ENCODE measurements at regions not wholly inside any gene's neighbourhood (a gene's known extent, or its start where the extent isn't known, plus 50 kb on each side); places are given as distances from the start of the nearest gene placed in this dataset.
"Not testable (repeated sequence)": the region's sequence is repeated elsewhere in the genome, so short reads cannot be mapped to it uniquely, and the experiment has no call there.

DNA sequence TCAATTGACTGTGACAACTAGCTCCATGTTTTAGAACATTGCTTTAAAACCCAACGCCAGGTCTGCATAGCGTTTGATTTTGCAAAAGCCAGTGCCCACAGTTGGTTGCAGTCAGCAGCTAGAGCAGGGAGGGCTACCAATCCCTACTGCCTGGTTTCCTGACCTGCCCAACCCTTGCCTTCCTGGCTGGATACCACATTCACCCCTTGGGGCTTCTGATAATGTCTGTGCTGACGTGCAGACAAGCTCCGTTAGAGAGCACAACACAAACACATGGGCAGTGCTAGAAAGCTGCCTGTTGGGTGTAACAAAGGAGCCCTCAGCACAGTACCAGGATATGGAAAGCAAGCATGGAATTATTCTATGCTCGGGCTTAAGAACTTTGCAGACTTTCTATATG is 71.4 kb upstream of the THSD7B start (continued):
- TF ChIP-seq, protein P1, sequence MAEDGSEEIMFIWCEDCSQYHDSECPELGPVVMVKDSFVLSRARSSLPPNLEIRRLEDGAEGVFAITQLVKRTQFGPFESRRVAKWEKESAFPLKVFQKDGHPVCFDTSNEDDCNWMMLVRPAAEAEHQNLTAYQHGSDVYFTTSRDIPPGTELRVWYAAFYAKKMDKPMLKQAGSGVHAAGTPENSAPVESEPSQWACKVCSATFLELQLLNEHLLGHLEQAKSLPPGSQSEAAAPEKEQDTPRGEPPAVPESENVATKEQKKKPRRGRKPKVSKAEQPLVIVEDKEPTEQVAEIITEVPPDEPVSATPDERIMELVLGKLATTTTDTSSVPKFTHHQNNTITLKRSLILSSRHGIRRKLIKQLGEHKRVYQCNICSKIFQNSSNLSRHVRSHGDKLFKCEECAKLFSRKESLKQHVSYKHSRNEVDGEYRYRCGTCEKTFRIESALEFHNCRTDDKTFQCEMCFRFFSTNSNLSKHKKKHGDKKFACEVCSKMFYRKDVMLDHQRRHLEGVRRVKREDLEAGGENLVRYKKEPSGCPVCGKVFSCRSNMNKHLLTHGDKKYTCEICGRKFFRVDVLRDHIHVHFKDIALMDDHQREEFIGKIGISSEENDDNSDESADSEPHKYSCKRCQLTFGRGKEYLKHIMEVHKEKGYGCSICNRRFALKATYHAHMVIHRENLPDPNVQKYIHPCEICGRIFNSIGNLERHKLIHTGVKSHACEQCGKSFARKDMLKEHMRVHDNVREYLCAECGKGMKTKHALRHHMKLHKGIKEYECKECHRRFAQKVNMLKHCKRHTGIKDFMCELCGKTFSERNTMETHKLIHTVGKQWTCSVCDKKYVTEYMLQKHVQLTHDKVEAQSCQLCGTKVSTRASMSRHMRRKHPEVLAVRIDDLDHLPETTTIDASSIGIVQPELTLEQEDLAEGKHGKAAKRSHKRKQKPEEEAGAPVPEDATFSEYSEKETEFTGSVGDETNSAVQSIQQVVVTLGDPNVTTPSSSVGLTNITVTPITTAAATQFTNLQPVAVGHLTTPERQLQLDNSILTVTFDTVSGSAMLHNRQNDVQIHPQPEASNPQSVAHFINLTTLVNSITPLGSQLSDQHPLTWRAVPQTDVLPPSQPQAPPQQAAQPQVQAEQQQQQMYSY (CRISPR knock-in tag; IDR thresholded peaks at IDR 0.05): no peak
- TF ChIP-seq SUPT20H (IDR thresholded peaks at IDR 0.05; ENCODE audit: borderline replicate concordance, control insufficient read depth, low read depth, low read length) (no peak), CHD2 (IDR thresholded peaks at IDR 0.05; ENCODE audit: borderline replicate concordance, low read depth, low read length) (no peak)
- TF ChIP-seq, protein P2, sequence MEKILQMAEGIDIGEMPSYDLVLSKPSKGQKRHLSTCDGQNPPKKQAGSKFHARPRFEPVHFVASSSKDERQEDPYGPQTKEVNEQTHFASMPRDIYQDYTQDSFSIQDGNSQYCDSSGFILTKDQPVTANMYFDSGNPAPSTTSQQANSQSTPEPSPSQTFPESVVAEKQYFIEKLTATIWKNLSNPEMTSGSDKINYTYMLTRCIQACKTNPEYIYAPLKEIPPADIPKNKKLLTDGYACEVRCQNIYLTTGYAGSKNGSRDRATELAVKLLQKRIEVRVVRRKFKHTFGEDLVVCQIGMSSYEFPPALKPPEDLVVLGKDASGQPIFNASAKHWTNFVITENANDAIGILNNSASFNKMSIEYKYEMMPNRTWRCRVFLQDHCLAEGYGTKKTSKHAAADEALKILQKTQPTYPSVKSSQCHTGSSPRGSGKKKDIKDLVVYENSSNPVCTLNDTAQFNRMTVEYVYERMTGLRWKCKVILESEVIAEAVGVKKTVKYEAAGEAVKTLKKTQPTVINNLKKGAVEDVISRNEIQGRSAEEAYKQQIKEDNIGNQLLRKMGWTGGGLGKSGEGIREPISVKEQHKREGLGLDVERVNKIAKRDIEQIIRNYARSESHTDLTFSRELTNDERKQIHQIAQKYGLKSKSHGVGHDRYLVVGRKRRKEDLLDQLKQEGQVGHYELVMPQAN (conservative IDR thresholded peaks at IDR 0.05): no peak

DNA sequence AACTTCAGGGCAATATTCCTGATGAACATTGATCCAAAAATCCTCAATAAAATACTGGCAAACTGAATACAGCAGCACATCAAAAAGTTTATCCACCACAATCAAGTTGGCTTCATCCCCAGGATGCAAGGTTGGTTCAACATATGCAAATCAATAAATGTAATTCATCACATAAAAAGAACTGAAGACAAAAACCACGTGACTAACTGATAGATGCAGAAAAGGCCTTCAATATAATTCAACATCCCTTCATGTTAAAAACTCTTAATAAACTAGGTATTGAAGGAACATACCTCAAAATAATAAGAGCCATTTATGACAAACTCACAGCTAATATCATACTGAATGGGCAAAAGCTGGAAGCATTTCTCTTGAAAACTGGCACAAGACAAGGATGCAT is 85.3 kb upstream of the THSD7B start:
- H3K4me2 ChIP-seq (ENCODE audit: control insufficient read depth, insufficient read depth); intact Hi-C loops (cut with micrococcal nuclease; ENCODE audit: unreplicated experiment); H3K79me2 ChIP-seq (ENCODE audit: control insufficient read depth, insufficient read depth, low read length); SMC1A ChIA-PET (ENCODE audit: uncharacterized antibody, unreplicated experiment); POLR2A ChIA-PET; H3K9me3 ChIP-seq (replicated peaks; ENCODE audit: control insufficient read depth, insufficient read depth, low read length); H3K27me3 ChIP-seq (replicated peaks in 1 of 2; ENCODE audit: control insufficient read depth in 2 of 2, insufficient read depth in 2 of 2, low read length in 1 of 2); DNase-seq (ENCODE audit: low read depth, low spot score); in situ Hi-C loops (cut with MboI); H3K36me3 ChIP-seq (ENCODE audit: control insufficient read depth in 2 of 2, insufficient read depth in 2 of 2, low read length in 1 of 2); H2AFZ ChIP-seq (ENCODE audit: control insufficient read depth, low read depth, low read length); ATAC-seq; BruUV-seq (replicated peaks); H4K20me1 ChIP-seq (ENCODE audit: control insufficient read depth, insufficient read depth); H3K9ac ChIP-seq (ENCODE audit: control insufficient read depth, insufficient read depth, low read length); H3K4me1 ChIP-seq (ENCODE audit: control insufficient read depth, insufficient read depth, low read length); FAIRE-seq; H3K4me3 ChIP-seq; H3K27ac ChIP-seq (ENCODE audit: control insufficient read depth, insufficient read depth); RAD21 ChIA-PET (ENCODE audit: unreplicated experiment): not testable (repeated sequence)
- CTCF ChIA-PET: interaction anchor here (0.7 kb wide), 1 partner anchor 1675 kb away, joined by 3 read pairs; no protein-coding TSS in a partner anchor
- 0% methylated on average over 1 of the region's 1 CpG for WGBS (ENCODE audit: insufficient coverage, insufficient replicate concordance, low lambda C conversion rate, missing lambda C conversion rate)

Measured in GM12878 (cell line).